ENCODE measurements at regions not wholly inside any gene's neighbourhood (a gene's known extent, or its start where the extent isn't known, plus 50 kb on each side); places are given as distances from the start of the nearest gene placed in this dataset.

DNA sequence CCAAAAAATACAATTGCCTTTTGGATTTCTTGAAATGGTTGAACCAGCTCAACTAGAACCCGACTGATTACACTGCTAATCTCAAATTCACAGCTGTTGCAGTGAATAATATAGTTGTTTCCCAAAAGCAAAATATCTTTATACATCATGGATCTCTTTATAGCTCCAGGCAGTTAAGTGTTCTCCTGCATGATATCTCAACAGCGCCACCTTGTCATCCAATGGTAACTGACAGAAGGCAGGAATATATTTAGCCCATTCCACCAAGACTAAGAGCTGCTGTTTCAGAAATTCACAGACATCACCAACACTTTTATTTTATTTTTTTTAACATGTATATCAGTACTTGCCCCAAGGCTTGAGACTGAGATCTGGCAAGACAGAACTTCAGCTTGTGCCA lies 1141.0 kb upstream of the PRR20A start:
- Histone ChIP-seq H3K36me3 (ENCODE audit: insufficient read depth, low read length) (no peaks in the 10 kb centered on the region), H3K4me2 (ENCODE audit: insufficient read depth, low read length) (no peak overlapping the region)
- TF ChIP-seq, protein P1, sequence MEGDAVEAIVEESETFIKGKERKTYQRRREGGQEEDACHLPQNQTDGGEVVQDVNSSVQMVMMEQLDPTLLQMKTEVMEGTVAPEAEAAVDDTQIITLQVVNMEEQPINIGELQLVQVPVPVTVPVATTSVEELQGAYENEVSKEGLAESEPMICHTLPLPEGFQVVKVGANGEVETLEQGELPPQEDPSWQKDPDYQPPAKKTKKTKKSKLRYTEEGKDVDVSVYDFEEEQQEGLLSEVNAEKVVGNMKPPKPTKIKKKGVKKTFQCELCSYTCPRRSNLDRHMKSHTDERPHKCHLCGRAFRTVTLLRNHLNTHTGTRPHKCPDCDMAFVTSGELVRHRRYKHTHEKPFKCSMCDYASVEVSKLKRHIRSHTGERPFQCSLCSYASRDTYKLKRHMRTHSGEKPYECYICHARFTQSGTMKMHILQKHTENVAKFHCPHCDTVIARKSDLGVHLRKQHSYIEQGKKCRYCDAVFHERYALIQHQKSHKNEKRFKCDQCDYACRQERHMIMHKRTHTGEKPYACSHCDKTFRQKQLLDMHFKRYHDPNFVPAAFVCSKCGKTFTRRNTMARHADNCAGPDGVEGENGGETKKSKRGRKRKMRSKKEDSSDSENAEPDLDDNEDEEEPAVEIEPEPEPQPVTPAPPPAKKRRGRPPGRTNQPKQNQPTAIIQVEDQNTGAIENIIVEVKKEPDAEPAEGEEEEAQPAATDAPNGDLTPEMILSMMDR (IDR thresholded peaks at IDR 0.05; ENCODE audit: extremely low read depth, low read depth, low read length): no peak

DNA sequence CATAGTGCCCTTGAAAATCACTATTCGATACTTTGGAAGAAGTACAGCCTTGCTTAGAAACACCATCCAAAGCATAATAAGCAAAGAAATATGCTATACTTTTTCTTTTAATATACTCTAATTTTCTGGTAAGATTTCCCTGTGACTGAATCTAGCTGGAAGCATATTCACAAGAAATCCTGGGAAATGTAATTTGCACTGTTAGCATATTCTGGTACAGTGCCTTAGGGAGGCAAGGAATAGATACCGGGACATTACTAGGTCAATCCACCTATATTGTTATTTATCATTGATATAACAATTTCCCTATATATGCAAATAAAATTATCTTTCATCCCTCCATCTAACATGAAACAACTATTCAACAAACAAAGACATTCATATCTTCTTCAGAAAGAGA lies 1131.3 kb upstream of the PRR20A start:
- Histone ChIP-seq H3K79me2 (ENCODE audit: insufficient read depth, low read length) (no peaks in the 10 kb centered on the region), H3K4me2 (ENCODE audit: insufficient read depth, low read length) (no peak overlapping the region), H2AFZ (ENCODE audit: low read length) (no peak overlapping the region), H4K20me1 (ENCODE audit: insufficient read depth, low read length) (no peaks in the 10 kb centered on the region), H3K4me3 (ENCODE audit: insufficient read depth, low read length) (no peak overlapping the region), H3K9me3 (ENCODE audit: low read depth, low read length) (peaks cover 3% of the 10 kb centered on the region), H3K4me1 (ENCODE audit: insufficient read depth, low read length) (no peaks in the 10 kb centered on the region), H3K27ac (ENCODE audit: low read depth, low read length) (no peak overlapping the region), H3K27me3 (ENCODE audit: insufficient read depth, low read length) (no peaks in the 10 kb centered on the region), H3K36me3 (ENCODE audit: insufficient read depth, low read length) (no peaks in the 10 kb centered on the region)
- no peak for DNase-seq (ENCODE audit: insufficient read length, low spot score, missing footprints)
- TF ChIP-seq, protein P1 (IDR thresholded peaks at IDR 0.05; ENCODE audit: extremely low read depth, low read depth, low read length): no peak

More for the DNA sequence above, 1141.0 kb upstream of the PRR20A start:
- H3K27me3 ChIP-seq (ENCODE audit: insufficient read depth, low read length): no peaks in the 10 kb centered on the region
- no peak overlapping the region for H3K4me3 ChIP-seq (ENCODE audit: insufficient read depth, low read length)
- H3K9me3 ChIP-seq (ENCODE audit: low read depth, low read length): peaks cover 5% of the 10 kb centered on the region
- no peak overlapping the region for H2AFZ ChIP-seq (ENCODE audit: low read length)
- no peak overlapping the region for H3K27ac ChIP-seq (ENCODE audit: low read depth, low read length)
- no peaks in the 10 kb centered on the region for H4K20me1 ChIP-seq (ENCODE audit: insufficient read depth, low read length)
- H3K79me2 ChIP-seq (ENCODE audit: insufficient read depth, low read length): no peaks in the 10 kb centered on the region
- no peaks in the 10 kb centered on the region for H3K4me1 ChIP-seq (ENCODE audit: insufficient read depth, low read length)
- DNase-seq (ENCODE audit: insufficient read length, low spot score, missing footprints): no peak

GRCh38 chr13:56012644-56013043 lies 1128.1 kb upstream of the PRR20A start:
- Histone ChIP-seq H4K20me1 (ENCODE audit: insufficient read depth, low read length) (no peaks in the 10 kb centered on the region), H3K9me3 (ENCODE audit: low read depth, low read length) (peaks cover 7% of the 10 kb centered on the region), H3K36me3 (ENCODE audit: insufficient read depth, low read length) (no peaks in the 10 kb centered on the region), H3K27me3 (ENCODE audit: insufficient read depth, low read length) (no peaks in the 10 kb centered on the region), H3K27ac (ENCODE audit: low read depth, low read length) (no peak overlapping the region), H3K4me3 (ENCODE audit: insufficient read depth, low read length) (no peak overlapping the region), H2AFZ (ENCODE audit: low read length) (no peak overlapping the region), H3K4me2 (ENCODE audit: insufficient read depth, low read length) (no peak overlapping the region), H3K79me2 (ENCODE audit: insufficient read depth, low read length) (no peaks in the 10 kb centered on the region), H3K4me1 (ENCODE audit: insufficient read depth, low read length) (no peaks in the 10 kb centered on the region)
- TF ChIP-seq, protein P1 (IDR thresholded peaks at IDR 0.05; ENCODE audit: extremely low read depth, low read depth, low read length): no peak
- DNase-seq (ENCODE audit: insufficient read length, low spot score, missing footprints): no peak

GRCh38 chr13:56015919-56016318 lies 1124.8 kb upstream of the PRR20A start:
- Histone ChIP-seq H3K4me2 (ENCODE audit: insufficient read depth, low read length) (no peak overlapping the region), H3K4me1 (ENCODE audit: insufficient read depth, low read length) (no peaks in the 10 kb centered on the region), H3K36me3 (ENCODE audit: insufficient read depth, low read length) (no peaks in the 10 kb centered on the region), H4K20me1 (ENCODE audit: insufficient read depth, low read length) (no peaks in the 10 kb centered on the region), H3K79me2 (ENCODE audit: insufficient read depth, low read length) (no peaks in the 10 kb centered on the region), H3K27ac (ENCODE audit: low read depth, low read length) (no peak overlapping the region), H3K27me3 (ENCODE audit: insufficient read depth, low read length) (no peaks in the 10 kb centered on the region), H3K4me3 (ENCODE audit: insufficient read depth, low read length) (no peak overlapping the region), H3K9me3 (ENCODE audit: low read depth, low read length) (peaks cover 7% of the 10 kb centered on the region), H2AFZ (ENCODE audit: low read length) (no peak overlapping the region)
- TF ChIP-seq, protein P1 (IDR thresholded peaks at IDR 0.05; ENCODE audit: extremely low read depth, low read depth, low read length): no peak
- no peak for DNase-seq (ENCODE audit: insufficient read length, low spot score, missing footprints)

Measured in osteoblast (primary cell).